Ishikawa (cell line): ENCODE measurements at regions not wholly inside any gene's neighbourhood (a gene's known extent, or its start where the extent isn't known, plus 50 kb on each side); places are given as distances from the start of the nearest gene placed in this dataset.

ENCODE experiments used
- CEBPB ChIP-seq: IDR thresholded peaks from 2 replicates; pipeline ENCODE4 v1.6.1; 2012
- CREB1 ChIP-seq: IDR thresholded peaks from 2 replicates; pipeline ENCODE4 v1.6.1; 2012; ENCODE audit warnings: low read depth
- EGR1 ChIP-seq: IDR thresholded peaks from 2 replicates; pipeline ENCODE4 v1.6.1; 2012
- EP300 ChIP-seq: IDR thresholded peaks from 2 replicates; pipeline ENCODE4 v1.6.1; 2012; ENCODE audit warnings: borderline replicate concordance
- FOXM1 ChIP-seq: IDR thresholded peaks from 2 replicates; pipeline ENCODE4 v1.6.1; 2012; ENCODE audit warnings: low read depth, borderline replicate concordance
- MAX ChIP-seq: IDR thresholded peaks from 2 replicates; pipeline ENCODE4 v1.6.1; 2012
- NFIC ChIP-seq: IDR thresholded peaks from 2 replicates; pipeline ENCODE4 v1.6.1; 2012
- RAD21 ChIP-seq: IDR thresholded peaks from 2 replicates; pipeline ENCODE4 v1.6.1; 2012; ENCODE audit warnings: low read depth
- REST ChIP-seq: IDR thresholded peaks from 2 replicates; pipeline ENCODE4 v1.6.1; 2012; ENCODE audit warnings: low read depth, mild to moderate bottlenecking
- TAF1 ChIP-seq: IDR thresholded peaks from 2 replicates; pipeline ENCODE4 v1.6.1; 2012; ENCODE audit warnings: low read depth, mild to moderate bottlenecking
- TCF12 ChIP-seq: IDR thresholded peaks from 2 replicates; pipeline ENCODE4 v1.6.1; 2012; ENCODE audit warnings: low read depth
- TEAD4 ChIP-seq: IDR thresholded peaks from 2 replicates; pipeline ENCODE4 v1.6.1; 2012
- USF1 ChIP-seq: IDR thresholded peaks from 2 replicates; pipeline ENCODE4 v1.6.1; 2012
- YY1 ChIP-seq: IDR thresholded peaks from 2 replicates; pipeline ENCODE4 v1.6.1; 2012; ENCODE audit warnings: low read depth
- ZBTB7A ChIP-seq: IDR thresholded peaks from 2 replicates; pipeline ENCODE4 v1.6.1; 2012; ENCODE audit warnings: low read depth

GRCh38 chr3:159937561-159938166, 51.0 kb upstream of the IL12A start:
- TF ChIP-seq EGR1 (no peak), REST (no peak), ZBTB7A (no peak), RAD21 (no peak), FOXM1 (no peak), TAF1 (no peak), TCF12 (no peak), MAX (no peak), EP300 (no peak), USF1 (no peak), TEAD4 (no peak), CREB1 (no peak), NFIC (no peak), YY1 (no peak), CEBPB (no peak)

DNA sequence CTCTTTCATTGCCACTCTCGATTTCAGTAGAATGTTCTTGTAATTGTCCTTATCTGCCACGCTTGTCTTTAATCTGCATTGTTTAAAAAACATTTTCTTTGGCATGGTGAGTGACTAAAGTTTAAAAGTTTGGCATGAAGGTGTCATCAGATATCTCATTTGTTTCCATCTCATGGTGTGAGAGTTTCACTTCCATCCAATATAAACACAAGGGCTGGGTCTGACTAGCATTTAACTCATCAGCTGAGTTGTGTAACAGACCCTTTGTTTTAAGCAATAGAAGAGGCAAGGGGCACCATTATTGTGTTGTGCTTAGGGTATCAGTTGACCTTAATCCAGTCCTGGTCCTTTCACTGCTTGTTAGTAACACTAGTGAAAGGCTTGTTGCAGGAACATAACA, 49.9 kb upstream of the IL12A start:
- no peak for TF ChIP-seq TAF1
- no peak for TF ChIP-seq RAD21
- TF ChIP-seq USF1, result no peak
- no peak for TF ChIP-seq YY1
- TF ChIP-seq EP300, result no peak
- no peak for TF ChIP-seq TCF12
- TF ChIP-seq REST, result no peak
- no peak for TF ChIP-seq FOXM1
- no peak for TF ChIP-seq ZBTB7A
- no peak for TF ChIP-seq CEBPB
- no peak for TF ChIP-seq CREB1
- TF ChIP-seq NFIC, result no peak
- no peak for TF ChIP-seq EGR1
- TF ChIP-seq MAX, result no peak
